GM12878 (cell line): ENCODE measurements at regions not wholly inside any gene's neighbourhood (a gene's known extent, or its start where the extent isn't known, plus 50 kb on each side); places are given as distances from the start of the nearest gene placed in this dataset.

Source experiments
- EZH2 ChIP-seq: IDR thresholded peaks from 2 replicates; pipeline ENCODE4 v1.6.1; 2012; ENCODE audit warnings: low read depth, mild to moderate bottlenecking, control low read depth, inconsistent platforms, low read length, borderline replicate concordance; ENCODE audit not compliant: control insufficient read depth
- HDAC2 ChIP-seq: fragments of 200-600 bp; sonication (generic); IDR thresholded peaks from 2 replicates; pipeline ENCODE4 v1.6.1; 2017
- NRF1 ChIP-seq: conservative IDR thresholded peaks from 2 replicates; pipeline ENCODE4 v1.6.1; 2011; ENCODE audit warnings: mild to moderate bottlenecking, low read depth, low read length, improper control_type of control experiment
- PAX8 ChIP-seq: fragments of 450-650 bp; IDR thresholded peaks from 2 replicates; pipeline ENCODE4 v1.6.1; 2017; ENCODE audit warnings: mild to moderate bottlenecking, moderate library complexity
- PBX3 ChIP-seq: IDR thresholded peaks from 2 replicates; pipeline ENCODE4 v1.6.1; 2011; ENCODE audit warnings: mild to moderate bottlenecking, low read depth, low read length, moderate library complexity; ENCODE audit not compliant: insufficient replicate concordance
- POLR2A ChIP-seq: IDR thresholded peaks from 2 replicates; pipeline ENCODE4 v1.6.1; 2011; ENCODE audit warnings: low read depth, mild to moderate bottlenecking, low read length
- POLR2AphosphoS5 ChIP-seq: IDR thresholded peaks from 2 replicates; pipeline ENCODE4 v1.6.1; 2011; ENCODE audit warnings: mild to moderate bottlenecking, low read length, inconsistent platforms
- SP1 ChIP-seq: IDR thresholded peaks from one replicate; pipeline ENCODE4 v1.6.1; 2011; ENCODE audit warnings: low read depth, low read length
- ZBTB4 ChIP-seq: fragments of 450-650 bp; formaldehyde crosslinking; IDR thresholded peaks from 2 replicates; pipeline ENCODE4 v1.4.0; 2022; ENCODE audit warnings: mild to moderate bottlenecking, moderate library complexity
- ZNF274 ChIP-seq: IDR thresholded peaks from one replicate; pipeline ENCODE4 v1.8.0; 2011; ENCODE audit not compliant: insufficient read length, insufficient read depth
- TF ChIP-seq, protein P1 (sequence below): IDR thresholded peaks from 2 replicates; pipeline ENCODE4 v1.6.1; 2011; ENCODE audit warnings: low read depth, low read length, improper control_type of control experiment, borderline replicate concordance
- TF ChIP-seq, protein P2 (sequence below), 3 experiments: IDR thresholded peaks in 2 of 3; conservative IDR thresholded peaks in 1 of 3; 2 replicates each; pipeline ENCODE4 v1.5.1; 2011; ENCODE audit warnings: low read depth in 3 of 3, low read length in 3 of 3, mild to moderate bottlenecking in 3 of 3, control low read depth in 2 of 3, moderate library complexity in 2 of 3, inconsistent platforms in 1 of 3, mixed read lengths in 1 of 3; ENCODE audit not compliant: control insufficient read depth in 2 of 3, insufficient read depth in 1 of 3; ENCODE audit errors: extremely low read depth in 1 of 3

GRCh38 chr9:25571491-25571890, 106.8 kb downstream of the TUSC1 start:
- TF ChIP-seq ZNF274 (no peak), POLR2AphosphoS5 (no peak), EZH2 (no peak), NRF1 (no peak), HDAC2 (no peak), ZBTB4 (CRISPR knock-in tag) (no peak), PAX8 (no peak), PBX3 (no peak), SP1 (no peak), POLR2A (no peak)
- TF ChIP-seq, protein P1, sequence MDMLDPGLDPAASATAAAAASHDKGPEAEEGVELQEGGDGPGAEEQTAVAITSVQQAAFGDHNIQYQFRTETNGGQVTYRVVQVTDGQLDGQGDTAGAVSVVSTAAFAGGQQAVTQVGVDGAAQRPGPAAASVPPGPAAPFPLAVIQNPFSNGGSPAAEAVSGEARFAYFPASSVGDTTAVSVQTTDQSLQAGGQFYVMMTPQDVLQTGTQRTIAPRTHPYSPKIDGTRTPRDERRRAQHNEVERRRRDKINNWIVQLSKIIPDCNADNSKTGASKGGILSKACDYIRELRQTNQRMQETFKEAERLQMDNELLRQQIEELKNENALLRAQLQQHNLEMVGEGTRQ, result no peak
- TF ChIP-seq, protein P2, sequence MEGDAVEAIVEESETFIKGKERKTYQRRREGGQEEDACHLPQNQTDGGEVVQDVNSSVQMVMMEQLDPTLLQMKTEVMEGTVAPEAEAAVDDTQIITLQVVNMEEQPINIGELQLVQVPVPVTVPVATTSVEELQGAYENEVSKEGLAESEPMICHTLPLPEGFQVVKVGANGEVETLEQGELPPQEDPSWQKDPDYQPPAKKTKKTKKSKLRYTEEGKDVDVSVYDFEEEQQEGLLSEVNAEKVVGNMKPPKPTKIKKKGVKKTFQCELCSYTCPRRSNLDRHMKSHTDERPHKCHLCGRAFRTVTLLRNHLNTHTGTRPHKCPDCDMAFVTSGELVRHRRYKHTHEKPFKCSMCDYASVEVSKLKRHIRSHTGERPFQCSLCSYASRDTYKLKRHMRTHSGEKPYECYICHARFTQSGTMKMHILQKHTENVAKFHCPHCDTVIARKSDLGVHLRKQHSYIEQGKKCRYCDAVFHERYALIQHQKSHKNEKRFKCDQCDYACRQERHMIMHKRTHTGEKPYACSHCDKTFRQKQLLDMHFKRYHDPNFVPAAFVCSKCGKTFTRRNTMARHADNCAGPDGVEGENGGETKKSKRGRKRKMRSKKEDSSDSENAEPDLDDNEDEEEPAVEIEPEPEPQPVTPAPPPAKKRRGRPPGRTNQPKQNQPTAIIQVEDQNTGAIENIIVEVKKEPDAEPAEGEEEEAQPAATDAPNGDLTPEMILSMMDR (IDR thresholded peaks at IDR 0.05 in 2 of 3, conservative IDR thresholded peaks at IDR 0.05 in 1 of 3; ENCODE audit: control insufficient read depth in 2 of 3, extremely low read depth in 1 of 3, insufficient read depth in 1 of 3, low read depth in 3 of 3, low read length in 3 of 3), result no peak
